ENCODE measurements at regions not wholly inside any gene's neighbourhood (a gene's known extent, or its start where the extent isn't known, plus 50 kb on each side); places are given as distances from the start of the nearest gene placed in this dataset.
"Not testable (repeated sequence)": the region's sequence is repeated elsewhere in the genome, so short reads cannot be mapped to it uniquely, and the experiment has no call there.

DNA sequence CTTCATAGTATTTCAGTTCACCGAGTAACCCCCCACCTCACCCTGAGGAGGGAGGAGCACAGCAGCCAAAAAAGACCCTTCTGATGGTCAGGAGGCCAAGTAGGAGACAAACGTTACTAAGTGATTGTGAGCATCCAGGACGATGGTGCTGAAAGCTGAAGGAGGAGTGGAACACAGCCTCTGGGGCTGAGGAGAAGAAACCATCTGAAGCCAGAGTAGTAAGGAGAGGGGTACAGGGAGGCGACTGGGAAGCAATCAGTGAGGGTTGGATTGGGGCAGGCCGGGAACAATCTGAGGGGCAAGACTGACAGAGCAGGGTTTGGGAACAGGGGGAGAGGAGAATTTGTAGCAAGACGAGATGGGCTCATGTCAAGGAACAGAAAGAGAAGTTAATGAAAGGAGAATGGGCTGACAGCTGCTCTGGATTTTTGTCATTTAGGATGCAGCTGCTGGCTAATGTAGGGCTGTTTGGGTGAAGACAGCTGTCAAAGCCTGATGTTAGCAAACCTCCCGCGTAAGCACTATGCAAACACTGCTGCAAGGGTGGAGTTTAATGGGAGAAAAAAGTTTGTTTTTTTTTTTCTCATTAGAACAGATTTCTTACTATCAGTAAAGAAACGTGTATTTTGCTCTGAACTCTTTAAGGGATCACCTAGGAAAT, 622.2 kb downstream of the EDEM1 start:
- DNase-seq (ENCODE audit: low read depth, low spot score): no peak

DNA sequence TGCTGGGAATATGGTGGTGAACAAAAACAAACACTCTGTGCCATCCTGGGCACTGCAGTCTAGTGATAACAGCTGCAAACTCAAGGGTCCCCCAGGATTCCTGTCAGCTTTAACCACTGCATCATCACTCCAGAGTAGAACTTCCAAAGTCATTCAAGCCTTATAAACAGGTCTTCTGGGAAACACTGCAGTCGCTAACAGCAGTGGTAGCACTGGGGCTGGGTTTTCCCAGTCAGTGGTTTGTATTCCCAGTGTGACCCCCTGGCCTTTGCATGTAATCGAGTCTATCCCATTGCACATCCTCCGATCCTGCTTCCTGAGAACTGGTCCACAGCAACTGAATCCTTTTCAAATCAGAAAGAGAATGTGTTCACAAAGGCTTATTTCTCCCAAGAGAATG, 623.5 kb downstream of the EDEM1 start:
- DNase-seq (ENCODE audit: low read depth, low spot score): no peak

DNA sequence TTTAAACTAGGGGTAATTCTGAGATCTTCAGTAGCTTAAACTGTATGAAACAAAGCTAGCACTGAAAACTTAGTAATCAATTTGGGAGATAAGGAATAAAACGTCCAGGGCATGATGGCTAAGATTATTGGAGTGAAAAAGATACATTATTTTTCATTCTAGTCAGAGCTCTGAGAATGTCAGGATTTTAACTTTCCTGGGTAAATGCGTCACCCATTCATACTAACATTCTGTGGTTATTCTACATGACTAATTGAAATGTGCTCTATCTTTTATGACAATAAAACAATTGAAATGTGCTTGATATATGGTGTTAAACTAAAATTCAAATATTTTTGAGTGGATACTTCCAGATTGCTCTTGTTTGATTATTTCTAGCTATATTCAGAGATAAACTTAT, 626.0 kb downstream of the EDEM1 start:
- no peak for DNase-seq (ENCODE audit: low read depth, low spot score)

DNA sequence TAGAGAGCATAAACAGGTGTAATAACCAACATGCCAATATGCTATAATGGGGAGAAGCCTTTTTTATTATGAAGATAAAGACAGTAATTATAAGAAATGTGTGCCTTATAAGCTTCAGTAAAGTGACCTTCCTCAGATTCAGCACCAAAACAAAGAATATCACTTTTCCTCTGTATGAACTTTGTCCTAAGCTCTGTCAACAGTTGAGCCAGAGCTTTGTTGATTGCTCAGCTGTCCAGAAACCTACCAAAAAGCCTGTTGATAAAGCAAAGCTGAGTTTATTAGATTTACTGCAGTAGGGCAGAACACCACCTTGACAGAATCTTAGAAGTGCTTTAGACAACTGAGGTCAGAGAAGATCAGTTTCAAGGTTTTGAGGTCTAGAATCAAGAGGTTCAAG, 635.3 kb downstream of the EDEM1 start:
- DNase-seq (ENCODE audit: low read depth, low spot score): no peak

DNA sequence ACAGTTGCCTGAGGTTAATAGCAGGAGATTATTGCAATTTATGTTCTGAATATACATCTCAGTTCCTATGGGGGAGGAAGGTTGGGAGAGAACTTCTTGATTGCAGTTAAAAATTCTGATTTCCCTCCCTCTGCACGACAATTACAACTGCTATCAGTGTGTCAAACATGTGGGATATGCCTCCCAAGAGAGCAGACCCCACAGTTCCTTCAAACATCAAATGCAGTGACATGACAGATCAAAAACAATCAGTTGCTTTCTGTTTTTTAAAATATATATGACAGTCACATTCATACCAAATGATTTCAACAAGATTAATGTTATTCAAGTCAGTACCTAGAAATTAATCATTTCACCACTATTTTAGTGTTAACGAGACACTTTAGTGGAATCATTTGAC, 639.0 kb downstream of the EDEM1 start:
- DNase-seq (ENCODE audit: low read depth, low spot score): no peak

DNA sequence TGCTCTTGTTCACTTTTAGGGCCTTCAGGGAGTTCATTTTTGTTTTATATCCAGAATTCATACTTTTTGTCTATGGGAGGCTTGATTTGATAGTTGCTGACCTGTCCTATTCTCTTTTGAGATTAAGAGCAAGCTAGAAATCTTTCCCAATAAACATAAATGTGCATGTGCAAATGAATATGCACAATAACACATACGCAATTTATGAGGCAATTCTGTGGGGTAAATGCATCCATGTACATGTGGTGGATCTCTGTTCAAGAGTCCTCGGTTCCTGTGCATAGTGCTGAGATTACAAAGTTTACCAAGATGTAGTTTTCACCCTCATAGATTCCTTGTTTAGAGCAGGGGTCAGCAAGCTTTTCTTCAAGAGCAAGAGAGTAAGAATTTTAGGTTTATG, 640.7 kb downstream of the EDEM1 start:
- DNase-seq (ENCODE audit: low read depth, low spot score): no peak

DNA sequence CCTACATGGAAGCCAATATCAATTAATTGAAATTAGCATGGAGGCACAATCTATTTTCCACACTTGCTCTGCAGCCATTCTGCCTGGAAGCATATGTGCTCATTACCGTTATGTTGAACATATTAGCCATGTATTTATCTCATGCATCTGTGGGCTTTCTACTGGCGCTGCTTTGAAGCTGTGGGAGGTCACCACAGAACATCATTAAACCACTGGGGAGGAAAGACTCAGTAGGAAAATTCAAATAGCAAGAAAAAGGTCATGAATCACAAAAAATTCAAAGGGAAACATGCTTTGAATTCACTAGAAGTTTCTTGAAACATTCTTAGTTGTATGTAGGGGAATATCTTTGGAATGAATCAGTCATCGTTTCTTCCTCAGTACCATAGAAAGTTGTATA, 652.5 kb downstream of the EDEM1 start:
- no peak for DNase-seq (ENCODE audit: low read depth, low spot score)

DNA sequence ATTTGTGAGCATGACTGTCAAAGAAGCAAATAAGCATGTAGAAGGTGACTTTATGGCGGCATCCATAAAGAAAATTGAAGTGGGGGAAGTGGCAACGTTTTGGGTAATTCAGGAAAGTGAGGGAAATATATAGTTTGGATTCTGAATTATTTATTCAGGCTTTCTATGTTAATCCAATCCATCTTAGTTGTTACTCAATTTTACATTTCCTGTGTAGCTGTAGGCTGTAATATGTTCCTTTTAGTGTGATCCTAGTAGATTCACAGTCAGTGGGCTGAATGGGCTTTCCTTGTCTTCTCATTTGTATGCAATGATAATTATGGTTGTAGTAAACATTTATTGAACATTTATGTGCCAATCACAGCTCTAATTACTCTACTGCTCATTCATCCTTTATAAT, 654.1 kb downstream of the EDEM1 start:
- no peak for DNase-seq (ENCODE audit: low read depth, low spot score)

DNA sequence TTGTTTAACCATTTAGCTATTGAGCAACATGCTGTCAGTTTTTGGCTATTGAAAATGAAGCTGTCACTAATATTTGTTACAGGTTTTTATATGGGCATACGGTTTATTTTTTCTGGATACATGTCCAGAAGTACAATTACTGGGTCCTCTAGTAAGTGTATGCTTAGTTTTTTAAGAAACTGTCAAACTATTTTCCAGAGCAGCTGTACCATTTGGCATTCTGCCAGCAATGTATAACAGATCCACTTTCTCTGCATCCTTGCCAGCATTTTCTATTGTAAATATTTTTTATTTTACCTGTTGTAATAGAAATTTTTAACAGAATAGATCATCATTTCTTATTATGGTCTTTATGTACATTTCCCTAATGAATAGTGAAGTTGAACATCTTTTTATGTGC, 658.8 kb downstream of the EDEM1 start:
- no peak for DNase-seq (ENCODE audit: low read depth, low spot score)

DNA sequence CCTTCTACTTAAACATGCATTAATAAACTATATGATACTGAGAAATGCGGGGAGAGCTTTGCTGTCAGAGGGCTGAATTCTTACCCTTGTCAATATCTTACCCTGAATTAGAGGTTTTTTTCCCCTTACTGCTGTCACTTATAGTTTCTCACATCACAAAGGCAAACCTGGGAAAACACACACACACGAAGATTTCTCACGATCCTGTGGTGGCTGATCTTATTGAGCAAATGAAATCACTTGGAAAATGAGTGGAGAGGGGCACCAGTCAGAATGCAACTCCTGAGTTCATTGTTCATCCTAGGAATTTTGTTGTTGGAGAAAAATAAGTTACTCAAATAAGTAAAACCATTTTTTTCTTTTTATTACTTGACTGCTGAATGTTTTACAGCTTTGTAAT, 673.6 kb downstream of the EDEM1 start:
- no peak for DNase-seq (ENCODE audit: low read depth, low spot score)

DNA sequence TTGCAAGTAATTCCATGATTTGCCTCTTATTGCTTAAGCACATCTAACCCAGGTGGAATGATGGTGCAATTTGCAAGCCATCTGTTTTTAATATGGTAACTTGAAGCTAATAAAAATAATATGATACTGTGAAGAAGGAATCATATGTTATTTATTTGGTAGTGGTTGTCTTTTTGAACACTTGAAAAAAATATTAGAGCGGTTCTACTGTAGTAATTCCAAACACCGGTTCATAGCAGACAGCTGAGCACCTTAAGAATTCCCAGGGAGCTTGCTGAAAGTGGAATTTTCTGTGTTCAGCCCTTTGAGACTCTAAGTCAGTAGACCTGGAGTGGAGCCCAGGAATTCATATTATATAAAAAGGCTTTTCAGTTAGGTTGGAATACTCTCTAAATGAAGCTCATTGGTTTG, 687.4 kb downstream of the EDEM1 start:
- no peak for DNase-seq (ENCODE audit: low read depth, low spot score)

DNA sequence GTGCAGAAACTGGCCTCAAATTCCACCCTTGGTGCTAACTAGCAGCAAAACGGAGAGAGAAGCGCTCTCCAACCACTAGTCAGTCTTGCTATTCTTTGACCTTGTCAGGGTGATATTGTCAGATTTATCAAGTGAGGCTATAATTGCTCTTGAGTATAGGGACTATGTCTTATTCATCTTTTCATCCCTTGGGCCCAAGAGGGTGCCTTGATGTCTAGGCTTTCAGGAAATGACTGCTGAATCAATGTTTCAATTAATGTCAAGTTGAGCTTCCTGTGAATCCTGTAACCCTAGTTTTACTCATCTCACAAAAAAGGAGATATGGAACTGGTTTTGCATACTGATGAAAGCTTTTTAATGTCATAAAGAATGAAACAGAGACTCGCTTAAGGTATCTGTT, 701.3 kb downstream of the EDEM1 start:
- DNase-seq (ENCODE audit: low read depth, low spot score): no peak

DNA sequence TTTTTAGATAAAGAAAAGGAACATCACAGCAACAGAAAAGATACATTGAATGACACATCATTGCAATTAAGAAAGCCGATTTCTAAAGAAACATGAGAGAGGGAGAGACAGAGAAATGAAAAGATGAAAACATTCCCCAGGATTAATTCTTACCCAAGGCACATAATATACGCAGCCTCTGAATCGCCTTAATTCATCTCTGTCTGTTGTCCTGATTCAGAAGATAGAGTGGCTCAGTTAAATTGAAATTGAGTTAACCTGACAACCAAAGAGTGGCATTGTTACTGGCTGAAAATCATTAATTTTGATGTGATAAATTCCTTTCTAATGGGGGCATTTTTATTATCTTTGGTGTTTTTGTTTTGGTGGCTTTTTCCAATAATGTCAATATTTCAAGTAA, 701.9 kb downstream of the EDEM1 start:
- DNase-seq (ENCODE audit: low read depth, low spot score): no peak

DNA sequence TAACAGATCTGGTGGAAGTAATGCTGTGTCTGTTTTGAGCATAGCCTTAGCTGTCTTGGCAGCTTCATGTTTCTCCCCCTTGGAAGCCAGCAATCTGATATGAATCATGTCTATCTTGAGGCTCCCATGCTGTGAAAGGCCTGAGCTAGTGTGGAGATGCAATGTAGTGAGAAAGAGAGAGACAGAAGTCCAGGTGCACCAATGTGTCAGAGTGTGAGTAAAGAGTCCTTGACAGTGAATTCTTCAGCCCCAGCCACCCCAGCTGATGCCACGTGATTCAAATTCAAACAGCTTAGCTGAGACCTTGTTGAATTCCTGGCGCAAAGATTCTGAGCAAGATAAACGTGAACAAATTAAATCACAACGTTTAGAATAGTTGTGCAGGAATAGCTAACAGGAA, 704.2 kb downstream of the EDEM1 start:
- no peak for DNase-seq (ENCODE audit: low read depth, low spot score)

DNA sequence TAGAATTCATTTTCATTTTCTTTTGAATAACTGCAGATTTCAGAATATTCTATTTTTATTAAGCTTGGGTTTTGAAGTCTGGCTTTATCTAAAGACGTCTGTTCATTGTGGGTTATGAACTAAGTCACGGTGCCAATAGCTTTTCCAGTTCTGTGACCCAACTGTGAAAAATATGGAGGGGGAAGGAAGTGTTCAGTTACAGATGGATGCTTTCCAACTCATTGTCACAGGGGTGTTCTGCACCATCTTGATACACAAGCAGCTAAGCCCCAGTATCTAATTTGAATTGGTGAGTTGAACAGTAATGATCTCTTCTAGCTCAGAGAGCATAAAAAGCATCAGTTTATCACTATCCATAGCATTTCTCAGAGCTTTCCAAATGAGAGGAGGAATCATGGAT, 710.6 kb downstream of the EDEM1 start:
- no peak for DNase-seq (ENCODE audit: low read depth, low spot score)

DNA sequence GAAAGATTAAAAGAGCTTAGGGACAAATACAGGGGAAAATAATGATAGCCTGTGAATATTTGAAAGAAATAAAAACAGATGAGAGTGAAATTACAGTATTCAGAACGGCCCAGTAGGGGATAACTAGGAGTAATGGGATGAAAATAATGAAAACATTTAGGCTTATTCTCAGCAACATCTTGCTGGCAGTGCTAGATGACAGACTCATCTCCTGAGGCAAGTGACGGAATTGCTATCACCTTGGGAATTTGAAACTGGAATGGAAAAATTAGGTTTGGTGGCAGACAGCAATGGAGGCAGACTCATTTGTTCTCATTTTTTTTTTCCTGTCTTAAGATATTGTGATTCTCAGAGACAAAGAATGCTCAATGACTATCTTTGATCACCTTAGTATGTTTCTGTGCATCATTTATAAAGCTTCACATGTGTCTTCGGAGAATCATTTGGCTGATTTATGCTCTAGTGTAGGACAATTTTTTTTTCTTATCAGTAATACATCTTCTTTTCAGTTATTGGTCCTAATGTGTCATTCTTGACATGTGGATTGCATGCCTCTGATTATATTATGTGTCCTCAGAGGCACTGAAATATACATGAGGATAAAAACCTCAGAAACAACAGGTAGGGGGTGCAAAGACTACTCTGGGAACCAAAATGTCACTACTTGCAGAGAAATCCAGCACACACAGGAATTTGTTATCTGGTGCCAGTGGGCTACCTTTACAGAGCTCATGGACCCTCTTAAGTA, 711.7 kb downstream of the EDEM1 start:
- DNase-seq (ENCODE audit: low read depth, low spot score): no peak

DNA sequence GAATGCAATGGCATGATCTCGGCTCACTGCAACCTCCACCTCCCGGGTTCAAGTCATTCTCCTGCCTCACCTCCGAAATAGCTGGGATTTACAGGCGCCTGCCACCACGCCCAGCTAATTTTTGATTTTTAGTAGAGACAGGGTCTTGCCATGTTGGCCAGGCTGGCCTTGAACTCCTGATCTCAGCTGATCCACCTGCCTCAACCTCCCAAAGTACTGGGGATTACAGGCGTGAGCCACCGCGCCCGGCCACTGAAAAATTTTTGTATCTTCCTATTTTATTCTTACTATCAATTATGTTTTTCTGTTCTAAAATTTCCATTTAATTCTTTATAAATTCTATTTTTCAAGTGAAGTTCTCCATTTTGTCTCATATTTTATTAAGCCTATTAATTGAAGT, 730.4 kb downstream of the EDEM1 start:
- no peak for DNase-seq (ENCODE audit: low read depth, low spot score)

DNA sequence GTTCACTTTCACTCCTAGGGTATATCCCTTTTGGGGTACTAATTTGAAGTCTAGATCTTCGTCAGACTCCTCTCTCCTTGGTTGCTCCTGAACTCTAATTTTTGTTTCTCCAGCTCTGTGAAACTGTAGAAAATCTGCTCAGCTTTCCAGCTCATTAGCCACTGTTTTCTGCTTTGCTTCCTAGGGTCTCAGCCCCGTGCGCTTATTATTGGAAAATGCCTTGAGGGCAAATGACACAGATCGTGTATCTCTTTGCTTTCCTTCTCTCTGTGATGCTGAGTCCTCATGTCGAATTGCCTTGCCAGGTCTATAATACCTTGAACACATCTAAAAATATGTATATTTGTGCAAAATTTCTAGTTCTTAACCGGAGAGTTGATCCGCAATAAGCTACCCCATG, 731.1 kb downstream of the EDEM1 start:
- DNase-seq (ENCODE audit: low read depth, low spot score): no peak

DNA sequence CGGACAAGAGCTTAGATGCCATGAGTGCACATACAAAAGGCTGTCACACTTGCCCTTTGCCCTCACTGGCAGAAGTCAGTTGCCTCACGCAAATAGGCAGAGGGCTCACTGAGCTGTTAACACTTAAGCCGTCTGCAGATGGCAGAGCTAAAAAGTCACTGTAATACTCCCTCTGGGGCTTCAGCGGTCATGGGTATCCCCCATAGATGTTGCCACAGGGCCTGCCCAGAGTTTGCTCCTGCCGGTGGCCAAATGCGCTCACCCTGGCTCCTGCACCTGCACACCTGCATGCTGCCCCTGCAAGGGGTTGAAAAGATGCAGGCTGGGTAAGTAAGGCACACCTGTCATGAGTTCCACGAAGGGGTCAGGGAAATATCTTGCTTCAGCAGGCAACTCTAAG, 741.5 kb downstream of the EDEM1 start:
- no peak for DNase-seq (ENCODE audit: low read depth, low spot score)

DNA sequence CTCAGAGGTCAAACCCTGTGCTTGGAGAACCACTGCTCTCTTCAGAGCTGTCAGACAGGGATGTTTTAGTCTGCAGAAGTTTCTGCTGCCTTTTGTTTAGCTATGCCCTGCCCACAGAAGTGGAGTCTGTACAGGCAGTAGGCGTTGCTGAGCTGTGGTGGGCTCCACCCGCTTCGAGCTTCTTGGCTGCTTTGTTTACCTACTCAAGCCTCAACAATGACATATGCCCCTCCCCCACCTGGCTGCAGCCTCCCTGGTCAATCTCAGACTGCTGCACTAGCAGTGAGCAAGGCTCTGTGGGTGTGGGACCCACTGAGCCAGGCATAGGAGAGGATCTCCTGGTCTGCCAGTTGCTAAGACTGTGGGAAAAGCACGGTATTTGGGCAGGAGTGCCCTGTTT, 756.6 kb downstream of the EDEM1 start:
- DNase-seq (ENCODE audit: low read depth, low spot score): not testable (repeated sequence)

DNA sequence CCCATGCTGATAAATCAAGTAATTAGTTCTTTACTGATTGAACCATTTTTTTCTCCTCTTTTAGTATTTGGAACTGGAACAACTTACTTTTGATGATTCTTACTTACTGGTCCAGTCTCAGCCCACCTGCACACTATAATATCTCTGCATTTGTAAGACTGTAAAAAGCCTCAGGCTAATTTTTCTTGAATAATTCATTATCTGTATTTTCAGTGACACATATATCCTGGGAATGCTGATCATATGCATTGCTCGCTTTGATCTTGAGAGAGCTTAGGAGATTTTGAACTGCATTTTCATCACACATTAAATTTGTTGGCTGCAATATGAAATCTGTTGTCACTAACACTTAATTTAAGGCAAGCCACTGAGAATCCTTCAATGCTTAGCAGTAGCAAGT, 760.6 kb downstream of the EDEM1 start:
- no peak for DNase-seq (ENCODE audit: low read depth, low spot score)

DNA sequence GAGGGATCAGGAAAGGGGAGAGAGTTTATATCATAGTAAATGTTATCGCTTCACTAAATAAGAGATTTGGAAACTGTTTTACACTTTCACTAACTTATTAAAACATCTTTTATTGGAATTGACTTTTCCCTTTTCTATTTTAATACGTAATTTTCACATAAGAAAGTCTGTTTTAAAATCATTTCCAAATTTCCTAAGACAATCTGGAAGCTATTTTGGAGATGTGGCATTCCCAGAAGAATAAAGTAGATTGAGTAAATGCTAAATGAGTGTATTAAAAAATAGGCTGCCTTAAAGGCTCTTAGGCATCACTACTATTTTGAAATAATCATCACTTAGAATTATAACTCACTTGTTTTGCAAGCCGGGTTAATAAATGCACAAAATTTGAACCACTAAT, 763.5 kb downstream of the EDEM1 start:
- DNase-seq (ENCODE audit: low read depth, low spot score): no peak

DNA sequence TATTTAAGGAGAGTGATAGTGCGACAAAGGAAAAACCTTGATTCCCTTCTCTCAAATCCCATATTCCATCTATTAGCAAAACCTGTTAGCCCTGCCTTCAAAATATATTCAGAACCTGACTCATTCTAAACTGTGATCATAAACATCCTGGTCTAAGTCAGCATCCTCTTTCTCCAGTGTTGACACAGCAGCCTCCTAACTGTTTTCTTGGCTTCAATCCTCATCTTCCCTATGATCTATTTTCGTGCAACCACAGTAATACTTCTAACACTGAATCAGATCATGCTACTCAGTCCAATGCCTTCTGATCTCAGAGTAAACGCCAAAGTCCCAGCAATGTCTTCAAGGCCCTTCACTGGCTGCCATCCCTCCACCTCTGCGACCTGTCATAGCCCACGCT, 785.1 kb downstream of the EDEM1 start:
- no peak for DNase-seq (ENCODE audit: low read depth, low spot score)

Data from activated CD4-positive, CD25-positive, alpha-beta regulatory T cell treated with anti-CD3 and anti-CD28 coated beads, Interleukin-2, amount 50 U/mL, for 16 hours (primary cell).